ENCODE measurements at regions not wholly inside any gene's neighbourhood (a gene's known extent, or its start where the extent isn't known, plus 50 kb on each side); places are given as distances from the start of the nearest gene placed in this dataset.

DNA sequence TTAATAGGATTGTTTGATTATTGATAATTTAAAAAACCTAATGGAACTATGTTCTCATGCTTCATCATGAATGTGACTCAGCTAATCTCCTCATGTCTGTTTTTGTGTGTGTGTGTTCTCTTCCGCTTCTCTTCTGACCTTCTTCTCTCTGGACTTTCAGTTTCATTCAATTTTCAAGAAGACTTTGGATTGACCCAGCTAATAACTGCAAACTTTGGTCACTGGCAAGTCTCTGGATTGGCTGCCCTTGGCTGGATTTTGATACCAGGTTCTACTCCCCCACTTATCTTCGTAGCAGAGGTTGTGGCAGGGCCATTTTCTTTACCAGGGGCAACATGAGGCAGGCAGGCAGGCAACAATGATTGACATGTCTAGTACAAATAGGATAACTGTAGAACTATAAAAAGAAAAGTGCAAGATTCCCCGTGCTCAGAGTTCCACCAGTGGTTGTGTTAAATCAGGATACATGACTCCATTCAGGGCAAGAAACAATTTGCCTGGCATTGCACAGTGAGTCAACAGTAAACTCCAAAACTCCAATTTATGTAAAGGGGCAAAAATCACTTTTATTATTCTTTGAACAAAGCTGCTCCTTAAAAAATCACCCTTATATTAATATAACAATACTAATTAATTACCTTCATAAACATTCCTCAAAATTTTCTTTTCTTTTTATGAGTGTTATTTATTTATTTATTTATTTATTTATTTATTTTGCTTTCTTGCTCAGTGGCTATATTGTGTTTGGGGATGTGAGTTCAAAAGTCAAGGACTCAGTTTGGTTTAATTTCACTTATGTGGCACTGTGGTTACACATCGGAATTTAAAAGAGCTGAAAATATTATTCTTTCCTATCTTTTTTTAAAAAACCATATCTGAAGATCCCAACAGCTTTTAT lies 167.6 kb downstream of the RND3 start:
- ATAC-seq (ENCODE audit: low read depth in 2 of 2) = no peak

DNA sequence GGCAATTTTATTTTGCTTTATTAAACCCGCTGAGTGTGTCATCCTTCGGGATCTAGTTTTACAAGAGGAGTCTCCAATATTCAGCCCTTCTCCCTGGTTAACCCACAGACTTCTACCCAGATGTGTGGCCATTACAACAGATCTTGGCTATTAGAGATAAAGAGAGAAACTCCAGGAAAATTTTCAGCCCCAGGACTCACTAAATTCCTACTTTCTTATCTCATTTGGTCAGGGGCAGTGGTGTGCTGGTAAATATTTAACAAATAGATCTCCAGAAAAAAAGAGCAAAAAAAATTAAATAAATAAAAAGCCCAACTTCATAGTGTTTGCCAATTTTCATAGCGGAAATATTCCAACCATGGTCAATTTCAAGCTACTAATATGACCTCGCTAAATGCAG lies 168.4 kb downstream of the RND3 start:
- peaks cover 3 to 23% (median 11%) of the 10 kb centered on the region in 7 donors for H3K9me3 Mint-ChIP-seq

More for the DNA sequence above, 167.6 kb downstream of the RND3 start:
- no peak for DNase-seq
- Mint-ChIP-seq H3K36me3 (peaks cover 0 to 4% of the 10 kb centered on the region in 2 donors), H3K4me1 (no peaks in the 10 kb centered on the region), H3K9me3 (peaks cover 6 to 20% (median 11%) of the 10 kb centered on the region in 7 donors), H3K4me3 (no peak overlapping the region), H3K27ac (no peak overlapping the region), H3K27me3 (no peaks in the 10 kb centered on the region)

DNA sequence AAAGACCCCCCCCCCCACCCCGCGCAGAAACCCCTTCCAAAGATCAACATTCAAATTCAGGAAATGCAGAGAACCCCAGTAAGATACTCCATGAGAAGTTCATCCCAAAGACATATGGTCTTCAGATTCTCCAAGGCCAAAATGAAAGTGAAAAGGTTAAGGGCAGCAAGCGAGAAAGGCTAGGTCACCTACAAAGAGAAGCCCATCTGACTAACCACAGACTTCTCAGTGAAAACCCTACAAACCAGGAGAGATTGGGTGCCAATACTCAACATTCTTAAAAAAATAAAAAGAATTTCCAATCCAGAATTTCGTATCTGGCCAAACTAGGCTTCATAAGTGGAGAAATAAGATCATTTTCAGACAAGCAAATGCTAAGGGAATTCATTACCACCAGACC lies 175.2 kb downstream of the RND3 start:
- Mint-ChIP-seq H3K4me3 (no peak overlapping the region), H3K9me3 (peaks cover 11 to 44% (median 15%) of the 10 kb centered on the region in 7 donors), H3K36me3 (peaks cover 0 to 4% of the 10 kb centered on the region in 2 donors), H3K27me3 (no peaks in the 10 kb centered on the region), H3K4me1 (no peaks in the 10 kb centered on the region), H3K27ac (no peak overlapping the region)
- ATAC-seq (ENCODE audit: low read depth in 2 of 2) = no peak
- no peak for DNase-seq

More for the DNA sequence above, 168.4 kb downstream of the RND3 start:
- Mint-ChIP-seq H3K27me3 (no peaks in the 10 kb centered on the region), H3K4me3 (no peak overlapping the region), H3K27ac (no peak overlapping the region), H3K4me1 (no peaks in the 10 kb centered on the region), H3K36me3 (peaks cover 0 to 4% of the 10 kb centered on the region in 2 donors)
- ATAC-seq (ENCODE audit: low read depth in 2 of 2) = no peak
- DNase-seq = no peak

DNA sequence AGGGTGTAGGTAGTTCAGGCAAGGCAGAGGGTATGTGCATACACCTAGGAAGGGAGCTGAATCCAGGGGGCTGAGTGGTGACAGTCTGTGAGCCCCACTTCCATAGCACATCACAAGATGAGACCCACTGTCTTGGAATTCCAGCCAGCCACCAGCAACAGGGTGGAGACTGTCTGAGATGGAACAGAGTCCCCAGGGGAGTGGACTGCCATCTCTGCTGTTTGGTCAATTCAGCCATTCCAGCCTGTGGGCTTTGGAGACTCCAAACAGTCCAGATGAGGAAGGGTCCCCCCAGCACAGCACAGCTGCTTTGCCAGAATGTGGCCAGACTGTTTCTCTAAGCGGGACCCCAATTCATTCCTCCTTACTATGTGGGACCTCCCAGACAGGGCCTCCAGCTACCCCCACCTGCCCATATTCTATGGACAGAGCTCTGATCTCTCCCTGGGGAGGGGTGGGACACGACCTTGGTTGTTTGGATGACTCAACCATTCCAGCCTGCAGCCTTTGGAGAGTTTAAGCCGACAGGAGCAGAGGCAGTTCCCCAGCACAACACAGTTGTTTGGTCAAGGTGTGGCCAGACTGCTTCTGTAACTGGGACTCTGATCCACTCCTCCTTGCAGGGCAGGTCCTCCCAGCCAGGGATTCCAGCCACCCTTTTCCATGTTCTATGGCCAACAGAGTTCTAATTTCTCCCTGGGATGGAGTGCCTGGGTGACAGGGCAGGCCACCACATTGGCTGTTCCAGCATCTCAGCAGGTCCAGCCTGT lies 178.0 kb downstream of the RND3 start:
- Mint-ChIP-seq H3K4me1 (no peaks in the 10 kb centered on the region), H3K36me3 (no peaks in the 10 kb centered on the region), H3K27ac (no peak overlapping the region), H3K4me3 (no peak overlapping the region), H3K27me3 (no peaks in the 10 kb centered on the region), H3K9me3 (peaks cover 4 to 31% (median 8%) of the 10 kb centered on the region in 7 donors)
- DNase-seq (no peak), ATAC-seq (ENCODE audit: low read depth in 2 of 2) (no peak)

DNA sequence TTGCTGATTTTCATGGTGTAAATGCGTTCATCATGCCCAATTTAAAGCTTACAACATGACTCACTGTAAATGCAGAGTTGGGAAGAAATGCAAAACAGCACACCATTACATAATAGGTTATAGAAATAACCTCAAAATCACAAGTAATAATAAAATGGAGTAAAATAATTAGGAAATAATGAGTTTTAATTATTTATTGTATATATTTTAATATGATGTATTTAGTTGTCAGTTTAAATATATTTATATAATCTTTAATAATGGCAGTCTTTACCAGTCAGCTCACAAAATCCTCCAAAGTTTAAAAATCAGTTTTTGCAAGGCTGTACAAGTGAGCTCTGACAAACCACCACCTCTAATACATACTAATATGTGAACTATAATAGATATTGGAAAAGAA lies 180.2 kb downstream of the RND3 start:
- Mint-ChIP-seq H3K27ac (no peak overlapping the region), H3K27me3 (no peaks in the 10 kb centered on the region), H3K4me3 (no peak overlapping the region), H3K36me3 (no peaks in the 10 kb centered on the region), H3K4me1 (no peaks in the 10 kb centered on the region), H3K9me3 (peaks cover 3 to 26% (median 11%) of the 10 kb centered on the region in 7 donors)
- ATAC-seq (ENCODE audit: low read depth in 2 of 2) (no peak), DNase-seq (no peak)

DNA sequence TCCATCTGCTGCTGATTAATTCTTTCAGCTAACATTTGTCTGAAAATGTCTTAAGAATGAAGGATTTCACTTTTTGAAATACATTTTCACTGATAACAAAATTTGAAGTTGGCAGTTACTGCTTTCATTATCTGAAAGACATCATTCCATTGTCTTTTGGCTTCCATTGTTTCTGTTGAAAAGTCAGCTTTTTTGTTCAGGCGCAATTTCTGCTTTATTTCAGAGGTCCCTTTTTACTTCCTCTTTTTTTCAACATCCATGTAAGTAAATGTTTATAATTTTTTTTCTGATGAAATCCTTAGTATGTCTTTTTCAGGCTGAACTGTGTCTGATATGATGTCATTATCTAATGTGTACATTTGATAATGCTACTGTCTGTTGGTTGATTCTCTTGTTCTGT lies 184.2 kb downstream of the RND3 start:
- H3K27ac Mint-ChIP-seq = no peak overlapping the region

DNA sequence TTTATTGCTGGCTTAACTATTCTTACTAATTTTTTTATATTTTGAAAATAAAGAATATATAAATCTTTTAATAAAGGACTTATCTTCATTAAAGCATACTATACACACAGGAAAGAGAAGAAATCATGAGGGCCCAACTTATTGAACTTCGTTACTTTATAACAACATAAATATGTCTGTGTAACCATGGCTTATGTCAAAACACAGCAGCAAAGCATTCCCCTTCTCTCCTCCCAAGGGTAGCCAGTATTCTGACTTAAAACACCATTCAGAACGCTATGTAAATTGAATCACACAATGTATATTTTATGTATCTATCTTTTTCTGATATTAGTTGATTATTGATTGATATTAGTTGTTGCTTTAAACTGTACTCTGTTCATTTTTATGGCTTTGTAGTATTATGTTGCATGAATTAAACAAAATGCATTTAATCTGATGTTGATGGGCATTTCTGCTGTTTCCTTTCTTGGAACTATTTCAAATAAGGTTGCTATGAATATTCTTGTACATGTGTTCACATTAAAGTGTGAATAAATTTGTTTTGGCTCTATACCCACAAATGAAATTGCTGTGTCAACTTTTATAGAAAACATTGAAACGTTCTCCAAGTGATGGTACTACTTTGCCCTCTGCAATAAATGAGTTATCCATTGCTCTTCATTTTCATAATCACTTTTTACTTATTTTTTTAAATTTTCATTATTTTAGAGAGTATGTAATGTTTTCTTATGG lies 188.7 kb downstream of the RND3 start:
- no peak for ATAC-seq (ENCODE audit: low read depth in 2 of 2)

More for the DNA sequence above, 184.2 kb downstream of the RND3 start:
- no peak for ATAC-seq (ENCODE audit: low read depth in 2 of 2)
- peaks cover 3 to 17% (median 5%) of the 10 kb centered on the region in 7 donors for H3K9me3 Mint-ChIP-seq
- DNase-seq = no peak
- H3K4me3 Mint-ChIP-seq = no peak overlapping the region
- no peaks in the 10 kb centered on the region for H3K4me1 Mint-ChIP-seq
- no peaks in the 10 kb centered on the region for H3K27me3 Mint-ChIP-seq
- H3K36me3 Mint-ChIP-seq = no peaks in the 10 kb centered on the region

DNA sequence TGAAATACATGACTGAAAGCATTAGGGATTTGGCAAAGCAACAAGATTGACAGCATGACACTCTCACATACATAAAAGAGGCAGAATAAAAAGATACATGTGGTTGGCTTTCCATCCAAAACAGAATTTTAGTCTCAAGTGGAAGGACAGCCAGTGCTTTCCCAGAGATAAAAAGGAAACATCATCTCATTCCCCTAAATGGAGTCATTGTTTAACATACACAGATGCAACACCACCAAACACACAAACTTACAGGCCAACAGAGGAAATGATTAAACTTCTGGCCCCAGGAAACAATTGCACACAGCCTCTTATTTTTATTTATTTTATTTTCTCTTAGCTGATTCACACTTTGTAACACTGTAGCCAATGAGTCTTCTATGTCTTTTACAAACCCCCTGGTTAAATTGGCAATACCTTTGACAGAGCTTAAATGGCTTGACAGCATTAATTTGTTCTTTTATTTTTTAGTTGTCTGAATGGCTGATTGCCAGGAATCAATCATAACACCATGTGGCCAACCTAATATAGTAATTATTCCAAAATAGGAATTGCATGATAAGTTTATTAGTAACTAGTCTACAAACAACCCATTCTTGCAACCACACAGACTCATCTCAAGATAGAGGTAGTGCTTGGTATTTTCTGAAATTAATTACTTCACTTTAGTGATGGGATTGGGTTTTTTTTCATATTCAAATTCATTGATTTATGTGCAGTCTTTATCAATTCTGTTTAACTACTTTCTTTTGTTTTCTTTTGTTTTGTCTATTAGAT lies 190.5 kb downstream of the RND3 start:
- Mint-ChIP-seq H3K27me3 (no peaks in the 10 kb centered on the region), H3K36me3 (no peaks in the 10 kb centered on the region), H3K9me3 (peaks cover 0 to 4% (median 0%) of the 10 kb centered on the region in 7 donors), H3K4me3 (no peak overlapping the region), H3K27ac (no peak overlapping the region), H3K4me1 (no peaks in the 10 kb centered on the region)
- no peak for DNase-seq
- no peak for ATAC-seq (ENCODE audit: low read depth in 2 of 2)

More for the DNA sequence above, 188.7 kb downstream of the RND3 start:
- H3K27me3 Mint-ChIP-seq = no peaks in the 10 kb centered on the region
- H3K36me3 Mint-ChIP-seq = no peaks in the 10 kb centered on the region
- no peak for DNase-seq
- H3K9me3 Mint-ChIP-seq = peaks cover 0 to 10% (median 5%) of the 10 kb centered on the region in 7 donors
- H3K27ac Mint-ChIP-seq = no peak overlapping the region
- H3K4me1 Mint-ChIP-seq = no peaks in the 10 kb centered on the region
- no peak overlapping the region for H3K4me3 Mint-ChIP-seq

DNA sequence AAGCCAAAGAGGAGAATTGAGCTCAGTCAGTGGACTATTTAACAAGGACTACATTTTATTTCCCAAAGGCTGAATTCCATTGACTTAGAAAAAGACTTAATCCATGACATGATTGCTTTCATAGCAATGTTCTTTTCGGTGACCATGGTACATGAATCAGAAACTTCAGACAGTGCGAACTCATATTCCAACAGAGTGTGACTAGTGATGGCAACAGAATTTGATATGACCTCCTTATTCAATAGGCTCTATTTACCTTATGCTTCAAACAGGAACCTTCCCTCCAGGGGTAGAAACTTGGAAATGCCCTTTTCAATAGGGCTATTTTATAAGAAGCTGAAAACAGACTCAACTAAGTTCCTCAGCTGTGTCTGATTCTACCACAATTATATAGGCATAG lies 191.9 kb downstream of the RND3 start:
- Mint-ChIP-seq H3K27me3 (no peaks in the 10 kb centered on the region), H3K27ac (no peak overlapping the region), H3K36me3 (no peaks in the 10 kb centered on the region), H3K4me1 (no peaks in the 10 kb centered on the region), H3K9me3 (peaks cover 0 to 4% (median 0%) of the 10 kb centered on the region in 7 donors), H3K4me3 (no peak overlapping the region)
- DNase-seq = no peak
- ATAC-seq (ENCODE audit: low read depth in 2 of 2) = no peak

DNA sequence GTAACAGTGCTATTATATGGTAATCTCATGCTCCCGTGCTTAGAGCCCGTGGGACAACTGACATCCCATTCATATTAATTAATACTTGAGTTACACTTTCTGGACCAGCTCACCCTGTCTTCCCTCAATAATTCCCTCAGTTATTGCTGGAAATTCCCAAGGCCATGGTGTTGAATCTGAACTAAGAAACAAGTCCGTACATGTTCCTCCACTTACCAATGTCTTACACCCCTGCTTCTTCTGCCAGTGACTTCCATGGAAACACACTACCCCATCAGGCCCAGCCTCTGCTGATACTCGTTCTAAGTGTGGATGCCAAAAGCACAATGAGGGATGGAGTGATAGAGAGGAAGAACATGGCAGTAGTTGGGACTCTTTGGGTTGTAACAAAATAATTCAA lies 193.7 kb downstream of the RND3 start:
- Mint-ChIP-seq H3K4me1 (no peaks in the 10 kb centered on the region), H3K27me3 (no peaks in the 10 kb centered on the region), H3K4me3 (no peak overlapping the region), H3K9me3 (peaks cover 0 to 3% (median 0%) of the 10 kb centered on the region in 7 donors), H3K36me3 (no peaks in the 10 kb centered on the region), H3K27ac (no peak overlapping the region)
- ATAC-seq (ENCODE audit: low read depth in 2 of 2) (no peak), DNase-seq (no peak)

DNA sequence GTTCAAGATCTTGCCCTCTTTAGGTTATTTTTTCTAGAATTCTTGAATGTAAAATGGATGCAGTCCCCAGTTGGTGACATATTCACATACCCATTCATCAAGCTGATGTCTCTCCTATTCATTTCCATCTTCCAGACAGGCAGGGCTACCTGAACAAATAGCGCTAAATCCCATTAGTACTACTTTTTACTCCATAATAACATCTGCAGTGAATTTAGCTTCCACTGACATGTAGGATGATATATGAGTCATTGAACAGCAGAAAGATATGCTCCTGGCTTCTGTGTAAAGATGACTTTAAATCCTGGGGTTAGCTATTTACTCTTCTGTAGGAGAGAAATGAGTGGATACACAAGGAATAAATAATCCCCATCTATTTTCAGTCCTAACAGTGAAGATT lies 194.7 kb downstream of the RND3 start:
- Mint-ChIP-seq H3K4me3 (no peak overlapping the region), H3K36me3 (no peaks in the 10 kb centered on the region), H3K9me3 (peaks cover 0 to 3% (median 0%) of the 10 kb centered on the region in 7 donors), H3K4me1 (no peaks in the 10 kb centered on the region), H3K27ac (no peak overlapping the region), H3K27me3 (no peaks in the 10 kb centered on the region)
- no peak for DNase-seq
- ATAC-seq (ENCODE audit: low read depth in 2 of 2) = no peak

DNA sequence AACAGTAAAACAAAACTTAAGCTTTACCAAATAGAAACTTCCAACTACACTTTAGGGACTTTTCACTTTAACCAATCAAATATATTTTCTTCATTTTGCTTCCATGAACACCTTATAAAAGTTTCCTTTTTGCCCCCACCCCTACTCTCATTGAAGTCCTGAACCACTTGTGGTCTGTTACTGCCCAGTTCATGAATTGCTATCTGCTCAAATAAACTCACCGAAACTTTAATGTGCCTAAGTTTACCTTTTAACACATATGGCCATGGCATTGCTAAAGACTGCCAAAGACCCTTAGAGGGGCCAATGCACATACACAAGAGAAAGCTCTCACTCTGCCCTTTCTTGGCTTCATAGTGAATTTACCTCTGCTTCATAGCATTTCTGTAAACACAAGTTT lies 195.3 kb downstream of the RND3 start:
- no peaks in the 10 kb centered on the region for H3K4me1 Mint-ChIP-seq
- no peak overlapping the region for H3K4me3 Mint-ChIP-seq
- no peak overlapping the region for H3K27ac Mint-ChIP-seq
- no peak for DNase-seq
- ATAC-seq (ENCODE audit: low read depth in 2 of 2) = no peak
- peaks cover 0 to 4% (median 0%) of the 10 kb centered on the region in 7 donors for H3K9me3 Mint-ChIP-seq
- H3K27me3 Mint-ChIP-seq = no peaks in the 10 kb centered on the region
- no peaks in the 10 kb centered on the region for H3K36me3 Mint-ChIP-seq
